ENCODE measurements at regions not wholly inside any gene's neighbourhood (a gene's known extent, or its start where the extent isn't known, plus 50 kb on each side); places are given as distances from the start of the nearest gene placed in this dataset.

GRCh38 chr13:44768775-44769581 lies 192.8 kb upstream of the TSC22D1 start:
- H3K4me1 ChIP-seq = peaks cover 0 to 21% (median 9%) of the 10 kb centered on the region in 4 donors
- in situ Hi-C loops (cut with MboI; ENCODE audit: low pct_ligation_motif_present in 1 of 4, low pct_unique_long_range_greater_than_20kb in 1 of 4, low sequenced_read_pairs in 3 of 4) = no loop called here
- H3K4me3 ChIP-seq = no peak overlapping the region
- intact Hi-C loops (cut with DNase I; ENCODE audit: low total_unique reads) = no loop called here
- no peak for DNase-seq
- 47 to 54% methylated on average over 4 to 6 of the region's 6 CpGs for WGBS, 2 donors (ENCODE audit: low coverage in 1 of 2)
- no peaks in the 10 kb centered on the region for H3K9me3 ChIP-seq
- no peaks in the 10 kb centered on the region for H3K27me3 ChIP-seq
- H3K36me3 ChIP-seq = no peaks in the 10 kb centered on the region
- H3K27ac ChIP-seq = no peak overlapping the region
- TF ChIP-seq POLR2A (IDR thresholded peaks at IDR 0.05) (no peak), CTCF (IDR thresholded peaks at IDR 0.05) (no peak), EP300 (IDR thresholded peaks at IDR 0.05; ENCODE audit: low read depth) (no peak), POLR2AphosphoS5 (IDR thresholded peaks at IDR 0.05) (no peak)

GRCh38 chr13:44768239-44768638 lies 192.1 kb upstream of the TSC22D1 start:
- no peak for DNase-seq
- Histone ChIP-seq H3K9me3 (no peaks in the 10 kb centered on the region), H3K4me1 (peaks cover 0 to 28% (median 16%) of the 10 kb centered on the region in 4 donors), H3K27ac (no peak overlapping the region), H3K27me3 (no peaks in the 10 kb centered on the region), H3K4me3 (no peak overlapping the region), H3K36me3 (no peaks in the 10 kb centered on the region)
- TF ChIP-seq POLR2A (IDR thresholded peaks at IDR 0.05) (no peak), POLR2AphosphoS5 (IDR thresholded peaks at IDR 0.05) (no peak), CTCF (IDR thresholded peaks at IDR 0.05) (no peak), EP300 (IDR thresholded peaks at IDR 0.05; ENCODE audit: low read depth) (no peak)
- in situ Hi-C loops (cut with MboI; ENCODE audit: low pct_ligation_motif_present in 1 of 4, low pct_unique_long_range_greater_than_20kb in 1 of 4, low sequenced_read_pairs in 3 of 4) (no loop called here), intact Hi-C loops (cut with DNase I; ENCODE audit: low total_unique reads) (no loop called here)
- WGBS, 2 donors (ENCODE audit: low coverage in 1 of 2) = 56 to 57% methylated on average over 2 of the region's 2 CpGs

DNA sequence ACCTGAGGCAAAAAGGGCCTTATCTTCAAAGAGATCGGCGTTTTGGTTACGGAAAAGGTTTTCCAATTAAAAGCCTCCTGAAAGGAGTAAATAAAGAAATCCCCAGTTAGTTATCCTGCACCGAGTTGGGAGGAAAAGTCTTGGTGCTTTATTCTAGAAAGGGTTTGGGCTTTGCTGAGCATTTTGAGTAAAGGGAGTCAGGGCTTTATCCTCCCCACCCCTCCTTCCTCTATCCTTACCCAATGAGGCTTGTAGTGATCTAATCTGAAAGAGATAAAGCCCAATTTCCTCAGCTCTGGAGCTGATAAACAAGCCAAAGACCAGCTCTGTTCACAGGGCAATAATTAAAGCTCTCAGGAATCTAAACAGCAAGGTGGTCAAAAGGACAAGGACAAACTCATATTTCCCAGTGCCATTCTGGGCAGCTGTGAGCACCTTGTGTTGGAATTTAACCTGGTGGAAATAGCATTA lies 188.9 kb upstream of the TSC22D1 start:
- intact Hi-C loops (cut with DNase I; ENCODE audit: low total_unique reads) = no loop called here
- Histone ChIP-seq H3K27ac (peak overlapping the region; percentile 84 to 89 (median 86)), H3K27me3 (no peaks in the 10 kb centered on the region), H3K4me3 (peak overlapping the region in 1 of 4 donors; percentile 31), H3K9me3 (no peaks in the 10 kb centered on the region), H3K4me1 (peaks cover 0 to 54% (median 20%) of the 10 kb centered on the region in 4 donors), H3K36me3 (no peaks in the 10 kb centered on the region)
- in situ Hi-C loops (cut with MboI; ENCODE audit: low pct_ligation_motif_present in 1 of 4, low pct_unique_long_range_greater_than_20kb in 1 of 4, low sequenced_read_pairs in 3 of 4) = no loop called here
- TF ChIP-seq EP300 (IDR thresholded peaks at IDR 0.05; ENCODE audit: low read depth) = no peak
- peak in 2 of 5 experiments; percentile 37 to 42 for TF ChIP-seq CTCF (IDR thresholded peaks at IDR 0.05)
- peak; percentile 17 for TF ChIP-seq POLR2A (IDR thresholded peaks at IDR 0.05)
- peak in 1 of 3 donors; percentile 28 for TF ChIP-seq POLR2AphosphoS5 (IDR thresholded peaks at IDR 0.05)
- WGBS, 2 donors (ENCODE audit: low coverage in 1 of 2) = 41 to 47% methylated on average over 4 of the region's 4 CpGs
- DNase-seq = peak; percentile 27

DNA sequence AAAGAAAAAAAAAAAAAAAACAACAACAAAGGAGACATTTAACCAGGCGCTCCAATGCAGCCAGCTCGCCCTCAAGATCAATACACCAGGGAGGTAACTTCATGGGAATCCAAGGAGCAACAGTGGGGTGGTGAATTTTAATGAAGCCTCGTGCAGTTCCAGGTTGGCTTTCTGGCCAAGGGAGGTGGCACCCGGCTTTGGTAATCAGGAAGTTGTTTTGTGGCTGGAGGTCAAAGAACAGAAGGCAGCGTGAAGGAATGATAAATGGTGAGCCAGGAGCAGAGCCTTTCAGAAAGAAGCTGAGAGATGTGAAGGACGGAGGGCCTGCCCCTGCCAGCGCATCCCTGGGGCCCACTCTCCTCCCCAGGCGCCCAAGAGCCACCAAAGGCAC lies 188.2 kb upstream of the TSC22D1 start:
- intact Hi-C loops (cut with DNase I; ENCODE audit: low total_unique reads) (no loop called here), in situ Hi-C loops (cut with MboI; ENCODE audit: low pct_ligation_motif_present in 1 of 4, low pct_unique_long_range_greater_than_20kb in 1 of 4, low sequenced_read_pairs in 3 of 4) (no loop called here)
- Histone ChIP-seq H3K27ac (peak overlapping the region; percentile 84 to 89 (median 86)), H3K4me3 (peak overlapping the region in 1 of 4 donors; percentile 31), H3K4me1 (peaks cover 3 to 58% (median 28%) of the 10 kb centered on the region in 4 donors), H3K36me3 (no peaks in the 10 kb centered on the region), H3K9me3 (no peaks in the 10 kb centered on the region), H3K27me3 (no peaks in the 10 kb centered on the region)
- WGBS, 2 donors (ENCODE audit: low coverage in 1 of 2) = 28 to 39% methylated on average over 8 of the region's 8 CpGs
- peak; percentile 78 for DNase-seq
- no peak for TF ChIP-seq EP300 (IDR thresholded peaks at IDR 0.05; ENCODE audit: low read depth)
- TF ChIP-seq POLR2A (IDR thresholded peaks at IDR 0.05) = peak; percentile 75
- TF ChIP-seq POLR2AphosphoS5 (IDR thresholded peaks at IDR 0.05) = peak in 2 of 3 donors; percentile 54 to 75
